ENCODE measurements at regions not wholly inside any gene's neighbourhood (a gene's known extent, or its start where the extent isn't known, plus 50 kb on each side); places are given as distances from the start of the nearest gene placed in this dataset.

DNA sequence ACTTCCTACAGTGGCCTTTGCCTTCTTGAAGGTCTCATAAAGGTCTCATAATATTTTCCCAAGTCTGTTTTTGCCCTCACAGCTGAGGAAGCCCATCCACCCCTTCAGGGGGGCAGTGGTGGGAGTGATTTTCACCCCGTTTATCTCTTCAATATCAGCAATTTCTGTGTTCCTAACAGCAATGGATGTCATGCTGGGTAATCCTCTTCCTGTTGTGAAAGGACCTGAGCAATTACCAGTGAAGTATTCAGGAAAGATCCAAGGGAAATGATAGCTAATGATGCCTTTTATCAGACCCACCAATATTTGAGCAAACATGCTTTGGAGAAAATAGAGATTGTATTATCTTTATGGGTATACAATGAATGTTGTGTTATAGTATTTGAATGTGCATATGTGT lies 226.9 kb downstream of the INSC start:
- Histone ChIP-seq H3K36me3 (ENCODE audit: control insufficient read depth, insufficient read depth, low read length) (no peaks in the 10 kb centered on the region), H3K27ac (ENCODE audit: low read length) (no peak overlapping the region), H3K27me3 (ENCODE audit: control insufficient read depth, insufficient read depth, low read length) (no peaks in the 10 kb centered on the region), H3K9me3 (ENCODE audit: control insufficient read depth, insufficient read depth, low read depth, low read length) (no peaks in the 10 kb centered on the region), H3K4me3 (ENCODE audit: low read depth in 2 of 2, low read length in 2 of 2) (no peak overlapping the region), H3K4me1 (ENCODE audit: control insufficient read depth, insufficient read depth, low read length) (no peaks in the 10 kb centered on the region)
- ChIA-PET POLR2A (no interaction called here), CTCF (no interaction called here)
- intact Hi-C loops (cut with micrococcal nuclease; ENCODE audit: unreplicated experiment) (no loop called here), in situ Hi-C loops (cut with HindIII; ENCODE audit: low pct_unique_long_range_greater_than_20kb, low sequenced_read_pairs) (no loop called here)
- TF ChIP-seq, protein P1, sequence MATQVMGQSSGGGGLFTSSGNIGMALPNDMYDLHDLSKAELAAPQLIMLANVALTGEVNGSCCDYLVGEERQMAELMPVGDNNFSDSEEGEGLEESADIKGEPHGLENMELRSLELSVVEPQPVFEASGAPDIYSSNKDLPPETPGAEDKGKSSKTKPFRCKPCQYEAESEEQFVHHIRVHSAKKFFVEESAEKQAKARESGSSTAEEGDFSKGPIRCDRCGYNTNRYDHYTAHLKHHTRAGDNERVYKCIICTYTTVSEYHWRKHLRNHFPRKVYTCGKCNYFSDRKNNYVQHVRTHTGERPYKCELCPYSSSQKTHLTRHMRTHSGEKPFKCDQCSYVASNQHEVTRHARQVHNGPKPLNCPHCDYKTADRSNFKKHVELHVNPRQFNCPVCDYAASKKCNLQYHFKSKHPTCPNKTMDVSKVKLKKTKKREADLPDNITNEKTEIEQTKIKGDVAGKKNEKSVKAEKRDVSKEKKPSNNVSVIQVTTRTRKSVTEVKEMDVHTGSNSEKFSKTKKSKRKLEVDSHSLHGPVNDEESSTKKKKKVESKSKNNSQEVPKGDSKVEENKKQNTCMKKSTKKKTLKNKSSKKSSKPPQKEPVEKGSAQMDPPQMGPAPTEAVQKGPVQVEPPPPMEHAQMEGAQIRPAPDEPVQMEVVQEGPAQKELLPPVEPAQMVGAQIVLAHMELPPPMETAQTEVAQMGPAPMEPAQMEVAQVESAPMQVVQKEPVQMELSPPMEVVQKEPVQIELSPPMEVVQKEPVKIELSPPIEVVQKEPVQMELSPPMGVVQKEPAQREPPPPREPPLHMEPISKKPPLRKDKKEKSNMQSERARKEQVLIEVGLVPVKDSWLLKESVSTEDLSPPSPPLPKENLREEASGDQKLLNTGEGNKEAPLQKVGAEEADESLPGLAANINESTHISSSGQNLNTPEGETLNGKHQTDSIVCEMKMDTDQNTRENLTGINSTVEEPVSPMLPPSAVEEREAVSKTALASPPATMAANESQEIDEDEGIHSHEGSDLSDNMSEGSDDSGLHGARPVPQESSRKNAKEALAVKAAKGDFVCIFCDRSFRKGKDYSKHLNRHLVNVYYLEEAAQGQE (IDR thresholded peaks at IDR 0.05; ENCODE audit: insufficient read depth in 1 of 2, low read depth in 2 of 2, low read length in 1 of 2): no peak
- no peak for TF ChIP-seq TCF7L2 (IDR thresholded peaks at IDR 0.05; ENCODE audit: low read depth, low read length)
- TF ChIP-seq, protein P2, sequence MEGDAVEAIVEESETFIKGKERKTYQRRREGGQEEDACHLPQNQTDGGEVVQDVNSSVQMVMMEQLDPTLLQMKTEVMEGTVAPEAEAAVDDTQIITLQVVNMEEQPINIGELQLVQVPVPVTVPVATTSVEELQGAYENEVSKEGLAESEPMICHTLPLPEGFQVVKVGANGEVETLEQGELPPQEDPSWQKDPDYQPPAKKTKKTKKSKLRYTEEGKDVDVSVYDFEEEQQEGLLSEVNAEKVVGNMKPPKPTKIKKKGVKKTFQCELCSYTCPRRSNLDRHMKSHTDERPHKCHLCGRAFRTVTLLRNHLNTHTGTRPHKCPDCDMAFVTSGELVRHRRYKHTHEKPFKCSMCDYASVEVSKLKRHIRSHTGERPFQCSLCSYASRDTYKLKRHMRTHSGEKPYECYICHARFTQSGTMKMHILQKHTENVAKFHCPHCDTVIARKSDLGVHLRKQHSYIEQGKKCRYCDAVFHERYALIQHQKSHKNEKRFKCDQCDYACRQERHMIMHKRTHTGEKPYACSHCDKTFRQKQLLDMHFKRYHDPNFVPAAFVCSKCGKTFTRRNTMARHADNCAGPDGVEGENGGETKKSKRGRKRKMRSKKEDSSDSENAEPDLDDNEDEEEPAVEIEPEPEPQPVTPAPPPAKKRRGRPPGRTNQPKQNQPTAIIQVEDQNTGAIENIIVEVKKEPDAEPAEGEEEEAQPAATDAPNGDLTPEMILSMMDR (IDR thresholded peaks at IDR 0.05): no peak
- TF ChIP-seq POLR2AphosphoS5 (IDR thresholded peaks at IDR 0.05; ENCODE audit: low read depth, low read length): no peak
- TF ChIP-seq SIN3A (IDR thresholded peaks at IDR 0.05; ENCODE audit: borderline replicate concordance, insufficient read depth, low read depth, low read length): no peak
- DNase-seq (ENCODE audit: low read depth, low spot score) (no peak), ATAC-seq (no peak)
- no TSS peak for BruUV-seq (replicated peaks)

DNA sequence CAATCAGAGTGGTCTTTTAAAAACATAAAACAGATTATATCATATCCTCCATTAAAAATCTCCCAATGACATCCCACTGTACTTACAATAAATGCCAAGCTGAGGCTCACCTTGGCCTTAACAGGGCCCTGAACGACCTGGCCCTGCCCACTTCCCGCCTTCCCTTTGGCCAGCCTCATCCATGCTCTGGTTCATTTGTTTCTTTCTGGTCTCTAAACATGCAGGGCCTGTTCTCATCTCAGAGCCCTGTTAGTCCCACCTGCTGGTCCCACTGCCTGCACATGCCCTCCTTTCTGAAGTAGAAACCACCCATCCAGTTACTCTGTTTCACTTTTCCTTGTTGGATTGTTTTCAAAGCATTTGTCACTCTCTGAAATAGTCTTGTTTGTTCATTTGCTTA lies 227.4 kb downstream of the INSC start:
- ATAC-seq (no peak), DNase-seq (ENCODE audit: low read depth, low spot score) (no peak)
- TF ChIP-seq SIN3A (IDR thresholded peaks at IDR 0.05; ENCODE audit: borderline replicate concordance, insufficient read depth, low read depth, low read length): no peak
- TF ChIP-seq, protein P2 (IDR thresholded peaks at IDR 0.05): no peak
- CTCF ChIA-PET: no interaction called here
- Histone ChIP-seq H3K36me3 (ENCODE audit: control insufficient read depth, insufficient read depth, low read length) (no peaks in the 10 kb centered on the region), H3K27me3 (ENCODE audit: control insufficient read depth, insufficient read depth, low read length) (no peaks in the 10 kb centered on the region), H3K9me3 (ENCODE audit: control insufficient read depth, insufficient read depth, low read depth, low read length) (no peaks in the 10 kb centered on the region), H3K4me3 (ENCODE audit: low read depth in 2 of 2, low read length in 2 of 2) (no peak overlapping the region), H3K4me1 (ENCODE audit: control insufficient read depth, insufficient read depth, low read length) (no peaks in the 10 kb centered on the region), H3K27ac (ENCODE audit: low read length) (no peak overlapping the region)
- POLR2A ChIA-PET: no interaction called here
- intact Hi-C loops (cut with micrococcal nuclease; ENCODE audit: unreplicated experiment) (no loop called here), in situ Hi-C loops (cut with HindIII; ENCODE audit: low pct_unique_long_range_greater_than_20kb, low sequenced_read_pairs) (no loop called here)
- BruUV-seq (replicated peaks): no TSS peak

DNA sequence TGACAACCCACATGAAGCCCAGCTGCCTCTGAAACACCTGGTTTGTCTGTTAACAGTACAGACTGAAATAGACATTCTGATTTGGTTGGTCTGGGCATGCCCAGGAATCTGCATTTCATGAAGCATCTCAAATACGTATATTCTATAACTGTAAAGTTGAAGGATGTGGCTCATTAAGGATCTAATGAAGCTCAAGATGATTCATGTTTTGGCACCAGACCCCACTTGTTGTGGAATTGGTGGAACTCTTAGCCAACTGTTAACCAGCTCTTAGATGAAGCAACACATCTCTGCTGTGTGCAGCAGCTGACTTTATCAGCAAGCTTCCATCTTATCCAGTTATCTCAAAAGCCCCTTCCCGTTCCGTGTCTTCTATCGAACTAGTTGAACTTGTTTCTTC lies 232.2 kb downstream of the INSC start:
- BruUV-seq (replicated peaks): no TSS peak
- ATAC-seq (no peak), DNase-seq (ENCODE audit: low read depth, low spot score) (no peak)
- H3K27ac ChIP-seq (ENCODE audit: low read length): no peak overlapping the region
- intact Hi-C loops (cut with micrococcal nuclease; ENCODE audit: unreplicated experiment) (no loop called here), in situ Hi-C loops (cut with HindIII; ENCODE audit: low pct_unique_long_range_greater_than_20kb, low sequenced_read_pairs) (no loop called here)
- H3K4me1 ChIP-seq (ENCODE audit: control insufficient read depth, insufficient read depth, low read length): no peaks in the 10 kb centered on the region
- CTCF ChIA-PET: no interaction called here
- POLR2A ChIA-PET: no interaction called here
- TF ChIP-seq, protein P1 (IDR thresholded peaks at IDR 0.05; ENCODE audit: insufficient read depth in 1 of 2, low read depth in 2 of 2, low read length in 1 of 2): no peak
- no peak for TF ChIP-seq POLR2AphosphoS5 (IDR thresholded peaks at IDR 0.05; ENCODE audit: low read depth, low read length)
- TF ChIP-seq TCF7L2 (IDR thresholded peaks at IDR 0.05; ENCODE audit: low read depth, low read length): no peak
- no peak for TF ChIP-seq SIN3A (IDR thresholded peaks at IDR 0.05; ENCODE audit: borderline replicate concordance, insufficient read depth, low read depth, low read length)
- TF ChIP-seq, protein P2 (IDR thresholded peaks at IDR 0.05): no peak
- no peaks in the 10 kb centered on the region for H3K9me3 ChIP-seq (ENCODE audit: control insufficient read depth, insufficient read depth, low read depth, low read length)
- no peaks in the 10 kb centered on the region for H3K27me3 ChIP-seq (ENCODE audit: control insufficient read depth, insufficient read depth, low read length)
- no peaks in the 10 kb centered on the region for H3K36me3 ChIP-seq (ENCODE audit: control insufficient read depth, insufficient read depth, low read length)
- no peak overlapping the region for H3K4me3 ChIP-seq (ENCODE audit: low read depth in 2 of 2, low read length in 2 of 2)

Measured in Panc1 (cell line).